GM23248 (cell line): ENCODE measurements at regions not wholly inside any gene's neighbourhood (a gene's known extent, or its start where the extent isn't known, plus 50 kb on each side); places are given as distances from the start of the nearest gene placed in this dataset.

Source experiments
- DNase-seq: peaks from one replicate; pipeline ENCODE4 v3.0.0-alpha.2; 2015
- H2AFZ ChIP-seq: fragments of 200-600 bp; sonication (generic); 2 replicates; pipeline ENCODE4 v1.6.1; 2016; ENCODE audit warnings: antibody characterized with exemption
- H3F3A ChIP-seq: fragments of 200-600 bp; sonication (generic); 2 replicates; pipeline ENCODE4 v1.6.1; 2016; ENCODE audit warnings: mild to moderate bottlenecking, antibody characterized with exemption, mixed run types; ENCODE audit not compliant: insufficient read depth
- H3K27ac ChIP-seq: fragments of 200-600 bp; sonication (generic); 2 replicates; pipeline ENCODE4 v1.5.1; 2016; ENCODE audit warnings: mild to moderate bottlenecking
- H3K27me3 ChIP-seq: fragments of 200-600 bp; sonication (generic); replicated peaks from 2 replicates; pipeline ENCODE4 v1.6.1; 2016; ENCODE audit warnings: mild to moderate bottlenecking; ENCODE audit not compliant: insufficient read depth
- H3K36me3 ChIP-seq: fragments of 200-600 bp; sonication (generic); 2 replicates; pipeline ENCODE4 v1.6.1; 2016; ENCODE audit warnings: low read depth, mild to moderate bottlenecking
- H3K4me1 ChIP-seq: fragments of 200-600 bp; sonication (generic); 2 replicates; pipeline ENCODE4 v1.6.1; 2016; ENCODE audit warnings: mild to moderate bottlenecking; ENCODE audit not compliant: insufficient read depth
- H3K4me2 ChIP-seq: fragments of 200-600 bp; sonication (generic); one replicate; pipeline ENCODE4 v1.6.1; 2016; ENCODE audit warnings: mild to moderate bottlenecking; ENCODE audit not compliant: unreplicated experiment
- H3K4me3 ChIP-seq: fragments of 200-600 bp; sonication (generic); 2 replicates; pipeline ENCODE4 v1.5.1; 2016; ENCODE audit warnings: mild to moderate bottlenecking
- H3K79me2 ChIP-seq: fragments of 200-600 bp; sonication (generic); 2 replicates; pipeline ENCODE4 v1.6.1; 2016; ENCODE audit warnings: mild to moderate bottlenecking; ENCODE audit not compliant: insufficient read depth
- H3K9ac ChIP-seq: fragments of 200-600 bp; sonication (generic); 2 replicates; pipeline ENCODE4 v1.6.1; 2016; ENCODE audit warnings: mild to moderate bottlenecking
- H3K9me2 ChIP-seq: fragments of 200-600 bp; sonication (generic); 2 replicates; pipeline ENCODE4 v1.6.1; 2016; ENCODE audit warnings: mixed run types, mild to moderate bottlenecking, moderate library complexity; ENCODE audit not compliant: insufficient read depth
- H3K9me3 ChIP-seq: fragments of 200-600 bp; sonication (generic); one replicate; pipeline ENCODE4 v1.6.1; 2017; ENCODE audit warnings: low read depth
- H4K20me1 ChIP-seq: fragments of 200-600 bp; sonication (generic); 2 replicates; pipeline ENCODE4 v1.6.0; 2016; ENCODE audit not compliant: insufficient read depth
- EZH2 ChIP-seq: fragments of 200-600 bp; sonication (generic); IDR thresholded peaks from 2 replicates; pipeline ENCODE4 v1.6.1; 2018; ENCODE audit warnings: antibody characterized with exemption, mild to moderate bottlenecking; ENCODE audit not compliant: insufficient read depth, poor library complexity, severe bottlenecking
- EZH2phosphoT487 ChIP-seq: fragments of 200-600 bp; sonication (generic); IDR thresholded peaks from 2 replicates; pipeline ENCODE4 v1.6.1; 2018; ENCODE audit warnings: antibody characterized with exemption, moderate library complexity, mild to moderate bottlenecking, low read depth; ENCODE audit not compliant: insufficient read depth
- WGBS, 2 experiments: methylation state at CpG; one replicate each; pipeline ENCODE4 v1.1.6; 2015 to 2017; ENCODE audit warnings: low lambda C conversion rate in 2 of 2, low coverage in 1 of 2; ENCODE audit errors: missing lambda C conversion rate in 2 of 2; 5-methylcytosine and 5-hydroxymethylcytosine counted together
- in situ Hi-C: fragments of 300-500 bp; cut with MboI; formaldehyde crosslinking; loops from 2 replicates; pipeline ENCODE4 v1.15.0; 2020

DNA sequence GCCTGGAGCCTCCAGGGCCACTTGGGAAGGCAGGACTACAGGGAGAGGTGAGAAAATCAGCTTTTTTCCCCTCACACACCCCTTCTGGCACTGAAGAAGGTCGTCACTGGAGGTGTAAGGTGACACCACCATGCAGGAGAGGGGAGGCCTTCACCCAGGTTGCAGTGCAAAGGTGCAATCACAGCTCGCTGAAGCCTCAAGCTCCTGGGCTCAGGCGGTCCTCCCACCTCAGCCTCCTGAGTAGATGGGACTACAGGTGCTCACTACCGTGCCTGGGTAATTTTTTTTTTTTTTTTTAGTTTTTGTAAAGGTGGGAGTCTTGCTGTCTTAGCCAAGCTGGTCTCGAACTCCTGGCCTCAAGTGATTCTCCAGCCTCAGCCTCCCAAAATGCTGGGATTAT lies 93.6 kb downstream of the TNFAIP2 start:
- no peak for DNase-seq
- Histone ChIP-seq H3K79me2 (0 out of 2 replicates have a peak, but pooled peaks cover 7% of the 10 kb centered on the region), H3K9me3 (no peaks in the 10 kb centered on the region)

DNA sequence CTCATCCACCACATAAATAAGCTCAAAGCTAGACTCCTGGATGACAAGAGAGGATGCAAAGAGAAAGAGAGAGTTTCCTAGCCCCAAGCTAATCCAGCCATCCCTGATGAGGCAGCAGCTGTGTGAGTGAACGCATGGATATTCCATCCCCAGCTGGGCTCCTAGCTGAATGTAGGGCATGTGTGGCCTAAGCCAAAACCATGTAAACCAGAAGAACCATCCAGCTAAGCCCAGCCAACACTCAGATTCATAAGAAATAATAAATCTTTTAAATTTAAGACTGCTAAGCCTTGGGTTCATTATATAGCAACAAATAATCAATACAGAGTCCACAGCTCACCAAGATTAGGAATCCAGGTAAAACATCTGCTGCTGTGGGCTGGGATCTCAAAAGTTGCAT lies 94.3 kb downstream of the TNFAIP2 start:
- Histone ChIP-seq H3K9ac (no peak overlapping the region), H3K4me2 (no peak overlapping the region), H3K9me3 (no peaks in the 10 kb centered on the region), H2AFZ (no peak overlapping the region), H3K4me1 (no peaks in the 10 kb centered on the region), H3K9me2 (no peaks in the 10 kb centered on the region), H4K20me1 (no peaks in the 10 kb centered on the region), H3K27me3 (no peaks in the 10 kb centered on the region; the same call in 1 of the 2 replicates), H3K27ac (no peak overlapping the region), H3K79me2 (0 out of 2 replicates have a peak, but pooled peaks cover 3% of the 10 kb centered on the region), H3K36me3 (0 out of 2 replicates have a peak, but pooled peaks cover 7% of the 10 kb centered on the region), H3F3A (0 out of 2 replicates have a peak, but pooled peaks cover 3% of the 10 kb centered on the region), H3K4me3 (no peak overlapping the region)
- DNase-seq = no peak
- in situ Hi-C loops = no loop called here
- WGBS, 2 experiments = 93 to 96% methylated on average over 1 of the region's 1 CpG
- TF ChIP-seq EZH2phosphoT487 (no peak), EZH2 (no peak)

More for the DNA sequence above, 93.6 kb downstream of the TNFAIP2 start:
- 47 to 50% methylated on average over 5 of the region's 5 CpGs for WGBS, 2 experiments
- H3K4me1 ChIP-seq = no peaks in the 10 kb centered on the region
- H3K9me2 ChIP-seq = no peaks in the 10 kb centered on the region
- no peak overlapping the region for H3K27ac ChIP-seq
- in situ Hi-C loops = no loop called here
- no peak overlapping the region for H2AFZ ChIP-seq
- H3K36me3 ChIP-seq = 0 out of 2 replicates have a peak, but pooled peaks cover 7% of the 10 kb centered on the region
- H3K4me3 ChIP-seq = no peak overlapping the region
- 0 out of 2 replicates have a peak, but pooled peaks cover 3% of the 10 kb centered on the region for H3F3A ChIP-seq
- H4K20me1 ChIP-seq = no peaks in the 10 kb centered on the region
- H3K9ac ChIP-seq = no peak overlapping the region
- H3K27me3 ChIP-seq = no peaks in the 10 kb centered on the region
- H3K4me2 ChIP-seq = no peak overlapping the region
- TF ChIP-seq EZH2 (no peak), EZH2phosphoT487 (no peak)

DNA sequence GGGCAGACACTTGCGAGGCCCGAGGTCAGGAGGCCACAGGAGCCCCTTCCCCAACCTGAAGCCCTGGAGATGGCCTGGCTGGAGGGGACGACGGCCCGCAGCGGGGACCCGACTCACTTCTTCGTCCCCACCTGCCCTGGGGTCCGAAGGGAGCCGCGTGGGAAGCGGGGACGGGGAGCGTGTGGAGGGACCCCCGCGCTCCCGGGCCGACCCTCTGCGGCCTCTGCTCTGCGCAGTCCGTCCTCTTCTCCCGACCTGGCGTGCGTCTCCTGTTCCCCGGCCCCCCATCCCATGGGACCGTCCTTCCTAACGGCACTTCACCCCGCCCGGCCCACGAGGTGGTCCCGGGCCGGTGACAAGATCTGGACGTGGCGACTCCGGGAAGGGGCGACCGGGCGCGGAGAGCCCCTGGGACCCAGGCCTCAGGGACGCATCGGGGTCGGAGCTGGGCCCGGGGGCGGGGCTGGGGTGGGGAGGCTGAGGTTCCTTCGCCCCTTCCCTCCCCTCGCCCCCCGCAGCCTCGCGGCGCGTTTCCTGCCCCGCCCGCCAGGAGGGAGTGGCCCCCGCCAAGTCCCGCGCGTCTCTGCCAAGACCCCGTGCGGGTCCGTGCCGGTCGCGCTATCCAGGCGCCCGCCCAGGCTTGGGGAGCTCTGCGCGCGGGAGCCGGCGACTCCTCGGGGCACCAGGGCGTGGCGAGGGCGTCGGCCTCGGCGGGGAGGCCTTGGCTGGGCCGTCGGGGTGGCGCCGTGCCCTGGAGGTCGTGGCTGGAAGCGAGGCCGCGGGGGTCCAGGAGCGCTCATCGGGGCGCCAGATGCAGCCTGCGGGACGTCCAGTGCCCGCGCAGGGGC lies 97.1 kb downstream of the TNFAIP2 start:
- in situ Hi-C loops = no loop called here
- H2AFZ ChIP-seq = peak overlapping the region; percentile 78
- H3K36me3 ChIP-seq = no peaks in the 10 kb centered on the region
- no peaks in the 10 kb centered on the region for H3K9me3 ChIP-seq
- no peaks in the 10 kb centered on the region for H3K9me2 ChIP-seq
- peak overlapping the region; percentile 66 for H3K4me3 ChIP-seq
- H3K79me2 ChIP-seq = no peaks in the 10 kb centered on the region
- no peaks in the 10 kb centered on the region; the same call in 1 of the 2 replicates for H3K27me3 ChIP-seq
- peak overlapping the region; percentile 39 for H3K4me2 ChIP-seq
- peak overlapping the region; percentile 47 for H3K9ac ChIP-seq
- H3K4me1 ChIP-seq = no peaks in the 10 kb centered on the region
- TF ChIP-seq EZH2 (no peak), EZH2phosphoT487 (no peak)
- 0 out of 2 replicates have a peak, but pooled peaks cover 3% of the 10 kb centered on the region for H3F3A ChIP-seq
- no peaks in the 10 kb centered on the region for H4K20me1 ChIP-seq
- no peak overlapping the region for H3K27ac ChIP-seq
- DNase-seq = peak; percentile 40
- WGBS, 2 experiments = 19 to 29% methylated on average over 34 to 84 of the region's 92 CpGs

DNA sequence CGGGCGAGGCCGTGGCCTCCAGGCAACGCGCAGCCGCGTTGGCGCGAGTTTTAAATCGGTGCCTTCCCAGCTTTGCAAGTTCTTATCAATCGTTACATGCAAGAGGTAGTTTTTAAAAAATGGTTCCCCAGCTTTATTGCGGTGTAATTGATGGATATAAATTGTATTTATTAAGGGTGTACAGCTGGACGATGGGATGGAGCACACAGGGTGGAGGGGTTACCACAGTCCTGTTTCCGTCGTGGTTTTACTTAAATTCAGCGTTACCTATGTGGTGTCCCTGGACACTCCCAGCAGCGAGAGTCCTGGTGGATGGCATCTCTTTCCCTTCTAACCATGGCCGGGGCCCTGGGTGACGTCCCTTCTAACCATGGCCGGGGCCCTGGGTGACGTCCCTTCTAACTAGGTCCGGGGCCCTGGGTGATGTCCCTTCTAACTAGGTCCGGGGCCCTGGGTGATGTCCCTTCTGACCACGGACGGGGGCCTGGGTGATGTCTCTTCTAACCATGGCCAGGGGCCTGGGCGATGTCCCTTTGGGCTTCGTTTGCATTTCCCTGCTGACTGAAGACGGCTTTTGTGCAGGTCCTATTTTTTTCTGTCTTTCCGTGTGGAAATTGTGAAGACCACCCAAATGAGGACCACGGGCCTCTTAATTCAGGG lies 97.9 kb downstream of the TNFAIP2 start:
- H3K9me2 ChIP-seq = no peaks in the 10 kb centered on the region
- in situ Hi-C loops = no loop called here
- no peak overlapping the region for H3K27ac ChIP-seq
- H3F3A ChIP-seq = 0 out of 2 replicates have a peak, but pooled peaks cover 3% of the 10 kb centered on the region
- peak overlapping the region; percentile 39 for H3K4me2 ChIP-seq
- 32 to 36% methylated on average over 30 of the region's 30 CpGs for WGBS, 2 experiments
- peak overlapping the region; percentile 47 for H3K9ac ChIP-seq
- no peaks in the 10 kb centered on the region for H3K36me3 ChIP-seq
- no peaks in the 10 kb centered on the region for H3K4me1 ChIP-seq
- DNase-seq = no peak
- H3K4me3 ChIP-seq = peak overlapping the region; percentile 66
- no peaks in the 10 kb centered on the region for H3K9me3 ChIP-seq
- H4K20me1 ChIP-seq = no peaks in the 10 kb centered on the region
- peak overlapping the region; percentile 78 for H2AFZ ChIP-seq
- no peaks in the 10 kb centered on the region for H3K79me2 ChIP-seq
- TF ChIP-seq EZH2 (no peak), EZH2phosphoT487 (no peak)
- no peaks in the 10 kb centered on the region; the same call in 1 of the 2 replicates for H3K27me3 ChIP-seq
